GM18508 (cell line): ENCODE measurements at regions not wholly inside any gene's neighbourhood (a gene's known extent, or its start where the extent isn't known, plus 50 kb on each side); places are given as distances from the start of the nearest gene placed in this dataset.
"Not testable (repeated sequence)": the region's sequence is repeated elsewhere in the genome, so short reads cannot be mapped to it uniquely, and the experiment has no call there.

ENCODE experiments used
- ATAC-seq: cut with Tn5 transposase; IDR thresholded peaks from one replicate; pipeline ENCODE4 v1.9.1; 2021; ENCODE audit warnings: moderate number of reproducible peaks; ENCODE audit not compliant: insufficient read depth, unreplicated experiment

DNA sequence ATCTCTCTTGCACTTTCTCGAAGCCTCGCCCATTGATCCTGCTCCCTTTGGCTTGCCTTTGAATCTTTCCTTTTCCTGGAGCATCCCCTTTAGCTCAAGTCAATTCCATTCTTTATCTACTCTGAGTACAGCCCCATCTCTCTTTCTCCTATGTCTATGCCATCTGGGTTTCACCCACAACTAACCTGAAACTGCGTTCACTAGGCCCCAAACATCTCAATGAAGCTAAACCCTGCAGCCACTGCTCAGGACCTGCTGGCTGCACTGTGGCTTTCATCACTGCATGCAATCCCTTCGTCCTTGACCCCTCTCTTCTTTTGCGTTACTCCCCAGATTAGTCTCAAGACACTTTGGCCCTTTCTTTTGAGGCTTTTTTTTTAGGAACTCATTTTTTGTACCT is 81.6 kb upstream of the CYRIA start:
- ATAC-seq: no peak

DNA sequence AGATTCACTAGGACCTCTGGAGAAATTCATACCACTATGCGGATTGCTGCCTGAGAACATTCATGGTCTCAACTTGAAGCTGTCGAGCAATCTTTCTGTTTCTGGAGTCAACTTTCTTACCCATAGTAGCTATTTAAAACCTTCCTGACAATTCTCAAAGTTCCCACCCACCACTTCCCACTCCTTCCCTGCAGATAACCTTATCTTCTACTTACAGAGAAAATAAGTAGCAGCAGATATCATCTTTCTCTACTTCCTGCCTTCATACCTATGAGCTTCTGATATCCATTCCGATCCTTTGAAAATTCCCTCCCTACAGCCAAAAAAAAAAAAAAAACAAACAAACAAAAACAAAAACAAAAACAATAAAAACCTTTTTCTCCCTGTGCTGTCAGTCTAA is 81.2 kb upstream of the CYRIA start:
- no peak for ATAC-seq

DNA sequence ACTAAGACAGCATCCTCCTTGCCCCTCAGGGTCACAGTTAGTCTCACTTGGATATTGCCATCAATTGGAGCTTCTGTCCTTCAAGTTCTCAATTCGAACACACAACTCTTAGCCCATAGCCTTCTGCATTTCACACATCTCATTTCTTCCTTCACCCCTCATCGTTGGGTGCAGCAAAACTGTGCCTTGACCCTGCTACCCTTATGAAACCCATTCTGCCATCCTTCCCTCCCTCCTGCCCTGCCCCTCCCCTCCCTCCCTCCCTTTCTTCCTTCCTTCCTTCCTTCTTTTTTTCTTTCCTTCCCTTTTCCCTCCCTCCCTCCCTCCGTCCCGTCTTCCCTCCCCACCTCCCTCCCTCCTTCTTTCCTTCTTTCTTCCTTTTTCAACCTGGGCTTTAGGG is 80.7 kb upstream of the CYRIA start:
- no peak for ATAC-seq

DNA sequence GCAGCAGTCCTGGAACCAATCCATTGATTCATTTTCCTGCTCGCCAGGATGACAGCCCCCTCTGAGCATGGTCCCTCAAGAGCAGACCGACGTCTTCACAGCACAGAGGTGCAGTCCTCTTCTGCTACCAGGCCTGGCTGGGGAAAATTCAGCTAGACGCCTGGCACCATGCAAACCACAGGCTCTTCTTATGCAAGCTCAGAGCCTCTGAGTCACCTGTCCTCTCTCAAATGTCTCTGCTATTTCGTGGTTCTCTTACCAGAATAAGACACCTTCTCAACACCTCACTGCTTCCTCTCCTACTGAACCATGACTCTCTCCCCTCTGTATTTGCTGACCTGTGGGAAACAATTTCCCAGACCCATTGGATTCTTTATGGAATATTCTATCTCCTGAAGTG is 79.8 kb upstream of the CYRIA start:
- ATAC-seq: no peak

DNA sequence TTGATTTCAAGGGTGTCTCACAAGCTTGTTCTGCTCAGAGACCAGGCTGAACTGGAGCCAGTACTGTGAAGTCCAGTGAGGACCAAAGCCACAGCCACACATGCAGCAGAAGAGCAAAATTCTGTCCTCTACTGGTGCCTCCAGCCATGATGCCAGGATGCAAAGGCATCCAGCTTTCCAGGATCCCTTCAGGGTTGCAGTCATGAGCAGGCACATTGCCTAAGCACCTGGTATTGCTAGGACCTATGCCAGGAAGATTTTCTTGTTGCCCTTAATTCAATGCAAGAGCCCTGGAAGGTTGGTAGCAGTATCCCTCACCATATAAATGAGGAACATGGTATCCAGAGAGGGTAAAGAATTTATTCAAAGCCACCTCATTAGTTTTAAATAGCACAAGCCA is 78.9 kb upstream of the CYRIA start:
- ATAC-seq: no peak

DNA sequence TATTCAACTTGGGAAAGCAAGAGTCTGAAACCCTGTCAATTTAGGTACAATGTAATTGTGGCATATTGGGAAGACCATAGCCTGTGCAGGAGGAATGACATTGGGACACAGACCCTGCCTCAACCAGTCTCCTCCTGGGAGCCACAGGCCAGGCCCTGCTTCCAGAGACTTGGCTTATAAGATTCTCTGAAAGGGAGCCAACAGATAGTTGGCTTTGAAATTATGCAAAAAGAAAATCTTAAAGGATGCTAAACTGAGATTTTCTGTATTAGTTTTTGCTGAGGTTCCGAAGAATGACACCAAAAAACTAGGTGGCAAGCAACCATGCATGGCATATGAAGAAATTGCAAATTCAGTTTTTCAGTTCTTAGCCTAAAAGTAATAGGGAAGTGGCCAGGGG is 76.4 kb upstream of the CYRIA start:
- ATAC-seq: no peak

DNA sequence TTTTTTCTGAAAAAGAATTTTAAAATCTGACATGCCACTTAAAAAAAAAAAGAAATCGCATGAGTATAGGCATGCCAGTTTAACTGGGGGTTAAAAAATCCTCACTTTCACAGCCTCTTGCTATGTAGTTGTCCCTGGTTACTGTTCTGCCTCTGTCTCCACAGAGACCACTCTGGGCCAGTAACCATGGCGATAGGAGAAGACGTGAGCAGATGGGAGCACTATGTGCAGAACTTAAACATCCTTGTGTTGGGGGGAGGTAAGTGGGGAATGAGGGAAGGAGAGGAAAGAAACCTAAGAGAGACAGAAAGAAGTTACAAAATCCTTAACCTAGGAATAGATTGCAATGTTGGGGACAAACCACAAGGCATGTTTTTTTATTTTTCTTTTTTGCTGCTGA is 75.9 kb upstream of the CYRIA start:
- ATAC-seq: no peak

DNA sequence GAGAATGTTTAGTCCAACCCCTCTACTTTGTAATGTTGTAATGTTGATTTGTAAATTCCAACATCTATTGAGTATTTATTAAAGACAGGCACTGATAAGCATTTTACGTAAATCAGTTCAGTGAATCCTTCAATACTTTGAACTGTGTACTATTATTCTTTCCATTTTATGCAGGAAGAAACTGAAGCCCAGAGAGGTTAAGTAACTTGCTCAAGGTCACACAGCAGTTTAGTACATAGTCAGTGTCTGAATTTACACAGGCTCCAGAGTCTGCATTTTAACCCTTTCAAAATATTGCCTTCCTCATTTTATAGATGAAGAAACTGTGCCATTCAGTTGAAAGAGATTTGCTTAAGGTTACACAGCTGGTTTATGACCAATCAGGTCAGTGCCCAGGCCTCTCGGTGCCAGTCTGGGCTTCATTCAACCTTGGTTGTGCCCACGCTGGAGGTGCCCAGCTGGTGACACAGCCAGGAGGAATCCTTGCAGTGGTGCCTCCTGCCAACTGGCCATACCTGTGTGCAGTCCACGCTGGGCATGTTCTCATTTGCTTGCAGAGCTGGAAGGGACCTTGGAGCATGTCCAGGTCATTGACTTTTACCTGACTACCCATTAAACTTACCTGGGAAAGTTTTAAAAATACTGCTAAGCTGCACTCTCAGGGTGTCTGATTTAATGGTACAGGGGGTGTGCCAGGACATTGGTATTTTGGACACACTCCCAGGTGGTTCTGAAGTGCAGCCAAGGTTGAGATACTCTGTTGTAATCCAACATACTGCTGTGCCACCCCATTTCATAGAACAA is 74.3 kb upstream of the CYRIA start:
- ATAC-seq: no peak

DNA sequence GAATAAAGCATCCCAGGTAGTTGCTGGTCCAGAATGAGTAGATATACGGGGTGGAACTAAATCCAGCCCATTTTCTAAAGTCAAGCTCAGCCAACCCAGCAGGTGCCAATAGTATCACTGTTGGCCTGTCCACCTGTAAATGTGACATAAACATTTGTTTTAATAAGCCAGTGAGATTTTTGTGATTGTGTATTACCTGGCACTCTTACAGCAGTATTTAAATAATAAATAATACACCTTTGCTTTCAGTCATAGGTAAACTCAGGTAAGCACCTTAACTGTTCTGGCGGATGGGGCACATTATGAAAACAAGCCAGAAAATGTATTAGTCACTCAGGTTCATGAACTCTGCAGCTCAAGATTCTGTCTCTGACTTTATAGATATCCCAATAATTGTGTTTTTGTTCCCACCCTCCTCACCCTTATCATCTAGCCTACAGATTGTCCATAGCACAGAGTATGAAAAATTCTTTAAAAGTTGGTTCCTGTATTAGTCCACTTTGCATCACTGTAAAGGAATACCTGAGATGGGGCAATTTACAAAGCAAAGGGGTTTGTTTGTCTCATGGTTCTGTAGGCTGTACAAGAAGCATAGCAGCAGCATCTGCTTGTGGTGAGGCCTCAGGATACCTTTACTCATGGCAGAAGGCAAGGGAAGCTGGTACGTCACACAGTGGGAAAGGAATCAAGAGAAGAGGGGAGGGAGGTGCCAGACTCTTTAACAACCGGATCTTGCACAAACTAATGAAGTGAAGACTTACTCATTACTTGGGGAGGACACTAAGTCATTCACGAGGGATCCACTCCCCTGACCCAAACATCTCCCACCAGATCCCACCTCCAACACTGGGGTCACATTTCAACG is 73.0 kb upstream of the CYRIA start:
- ATAC-seq: no peak

DNA sequence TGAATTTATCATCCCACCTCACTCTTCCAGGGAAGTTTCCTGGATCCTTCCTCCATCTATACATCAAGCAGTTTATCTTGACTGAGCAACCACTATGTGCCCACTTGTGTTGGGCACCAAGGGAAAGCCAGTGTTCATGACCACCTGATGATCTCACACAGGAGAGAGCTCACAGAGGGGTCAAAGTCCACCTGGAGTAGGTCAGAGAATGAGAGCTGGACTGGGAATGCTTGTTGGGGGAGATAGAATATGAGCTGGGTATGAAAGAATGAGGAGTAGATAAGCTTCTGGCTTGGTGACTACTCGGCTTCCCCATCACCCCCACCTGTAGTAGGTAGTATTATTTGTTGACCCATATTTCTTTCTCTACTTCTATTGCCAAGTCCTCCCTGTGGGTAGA is 72.2 kb upstream of the CYRIA start:
- no peak for ATAC-seq

DNA sequence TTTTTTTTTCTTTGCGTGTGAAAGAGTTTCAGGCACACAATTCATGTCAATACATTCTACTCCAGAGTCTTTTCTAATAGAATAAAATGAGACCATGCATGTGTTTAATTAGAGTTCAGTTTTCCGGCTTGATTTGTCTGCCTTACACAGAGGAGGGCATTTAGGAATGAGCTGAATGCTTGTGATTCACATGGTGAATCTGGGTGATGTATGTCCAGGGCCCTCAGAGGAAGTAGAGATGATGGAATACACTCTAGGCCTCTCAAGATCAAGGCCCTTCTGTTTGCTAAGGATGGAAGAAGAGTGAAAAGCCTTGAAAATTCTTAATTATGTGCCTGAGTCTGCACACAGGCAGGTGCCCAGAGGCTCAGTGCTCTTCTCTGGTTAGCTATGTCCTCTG is 71.0 kb upstream of the CYRIA start:
- ATAC-seq: no peak

DNA sequence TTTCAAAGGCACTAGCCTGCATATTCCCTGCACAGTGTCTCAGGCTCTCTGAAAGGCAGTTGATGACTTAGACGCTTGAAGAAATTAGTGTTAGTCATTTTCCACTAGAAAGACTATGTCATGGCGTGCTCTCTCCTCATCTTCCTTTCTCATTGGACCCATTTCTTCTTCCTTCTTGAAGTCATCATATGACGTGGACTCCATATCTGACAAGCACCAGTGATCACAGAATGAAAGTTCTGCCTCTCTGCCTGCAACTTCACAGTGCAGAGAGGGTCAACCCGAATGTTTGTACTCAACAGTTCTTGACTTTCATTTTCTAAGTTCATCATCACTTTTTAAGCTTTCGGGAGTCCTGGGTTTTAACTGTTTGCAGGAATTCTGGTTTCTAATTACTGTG is 63.7 kb upstream of the CYRIA start:
- ATAC-seq: no peak

DNA sequence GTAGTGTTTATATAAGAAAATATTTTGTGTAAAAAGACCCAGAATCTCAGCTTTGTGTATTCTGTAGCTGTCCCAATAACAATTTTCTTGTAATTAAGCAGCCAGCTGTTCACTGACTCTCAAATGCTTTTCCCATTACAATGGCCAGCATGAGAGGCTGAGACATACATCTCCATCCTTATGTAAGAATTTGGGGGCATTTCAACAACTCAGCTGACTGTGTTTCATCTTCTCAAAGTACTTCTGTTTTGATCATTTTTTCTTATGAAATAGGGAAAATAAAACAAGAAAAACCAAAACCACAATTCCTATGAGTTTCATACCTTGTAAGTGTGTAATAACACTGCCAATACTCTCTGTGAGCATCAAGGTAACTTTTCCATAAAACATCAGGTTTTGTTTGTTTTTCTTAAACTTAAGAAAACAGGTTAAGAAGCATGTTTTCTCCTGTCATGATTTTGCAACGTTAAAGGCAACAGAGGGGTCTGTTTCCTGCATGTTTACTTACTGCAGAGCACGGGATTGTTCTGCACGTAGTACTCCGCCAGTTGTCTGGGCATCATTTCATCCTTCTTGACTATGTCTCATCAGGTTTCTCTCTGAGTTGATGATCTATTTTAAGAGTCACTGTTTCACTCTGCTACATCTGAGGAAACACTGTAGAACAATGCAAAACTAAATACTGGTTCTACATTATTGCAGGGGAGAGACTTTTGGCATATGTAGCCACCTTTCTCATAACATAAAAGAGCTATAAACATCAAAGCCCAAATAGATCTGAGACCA is 62.9 kb upstream of the CYRIA start:
- no peak for ATAC-seq

DNA sequence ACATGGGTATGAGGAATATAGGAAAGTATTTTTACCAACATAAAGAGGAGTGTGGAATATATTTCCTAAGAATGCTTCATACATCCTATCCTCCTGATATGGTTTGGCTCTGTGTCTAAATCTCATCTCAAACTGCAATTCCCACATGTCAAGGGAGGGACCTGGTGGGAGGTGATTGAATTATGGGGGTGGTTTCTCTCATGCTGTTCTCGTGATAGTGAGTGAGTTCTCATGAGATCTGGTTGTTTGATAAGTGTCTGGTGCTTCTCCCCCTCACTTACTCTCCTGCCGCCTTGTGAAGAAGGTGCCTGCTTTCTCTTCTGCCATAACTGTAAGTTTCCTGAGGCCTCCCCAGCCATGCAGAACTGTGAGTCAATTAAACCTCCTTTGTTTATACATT is 62.2 kb upstream of the CYRIA start:
- ATAC-seq: not testable (repeated sequence)

DNA sequence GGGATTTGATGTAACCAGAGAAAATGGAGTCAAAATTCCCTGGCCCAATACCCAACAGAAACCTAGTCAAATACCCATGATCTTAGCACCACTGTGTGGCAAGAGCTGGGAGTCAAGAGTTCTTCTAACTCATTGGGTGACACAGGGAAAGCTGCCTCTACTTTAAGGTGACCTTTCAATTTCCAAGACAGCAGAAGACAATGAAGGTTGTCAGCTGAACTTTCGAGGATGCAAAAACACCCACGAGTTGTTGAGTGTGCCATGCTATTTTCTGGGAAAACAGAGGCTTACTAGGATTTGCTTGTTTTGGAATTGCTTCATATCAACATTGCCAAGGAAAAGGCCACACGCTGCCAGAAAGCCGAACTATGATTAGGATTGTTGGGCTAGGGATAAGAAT is 61.6 kb upstream of the CYRIA start:
- no peak for ATAC-seq

DNA sequence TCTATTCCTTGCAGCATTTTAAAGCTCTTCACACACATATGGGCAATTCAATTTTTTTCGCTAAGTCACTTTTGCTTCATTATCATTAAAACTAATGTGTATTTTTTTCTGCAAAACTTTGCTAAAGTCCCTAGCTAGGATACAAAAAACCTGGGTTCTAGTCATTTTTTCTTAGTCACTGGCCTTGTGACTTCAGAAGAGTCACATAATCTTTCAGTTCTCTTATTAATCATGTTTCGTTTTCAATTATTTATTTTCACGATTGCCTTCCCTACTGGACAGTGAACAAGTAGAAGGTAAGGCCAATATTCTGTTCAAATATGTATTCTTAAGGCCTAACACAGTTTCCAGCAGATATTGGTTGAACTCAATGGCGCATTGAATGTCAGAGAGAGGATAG is 60.9 kb upstream of the CYRIA start:
- no peak for ATAC-seq

DNA sequence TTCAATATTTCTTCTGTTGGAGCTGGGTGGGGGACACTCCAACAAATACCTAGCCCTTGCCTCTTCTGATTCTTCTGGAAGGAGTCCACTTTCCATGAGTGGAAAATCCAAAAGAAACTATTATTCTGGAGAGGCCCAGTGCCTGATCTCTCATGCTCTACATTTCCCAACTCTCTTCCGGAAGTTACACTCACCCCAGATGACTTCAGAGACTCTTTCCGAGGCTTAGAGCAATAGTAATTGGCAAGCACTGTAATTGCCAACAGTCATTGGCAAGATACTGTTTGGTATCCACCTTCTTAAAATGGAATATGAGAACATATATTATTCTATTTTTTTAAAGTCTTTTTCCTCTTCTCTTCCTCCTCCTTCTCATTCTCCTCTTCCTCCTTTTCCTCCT is 60.5 kb upstream of the CYRIA start:
- ATAC-seq: no peak

DNA sequence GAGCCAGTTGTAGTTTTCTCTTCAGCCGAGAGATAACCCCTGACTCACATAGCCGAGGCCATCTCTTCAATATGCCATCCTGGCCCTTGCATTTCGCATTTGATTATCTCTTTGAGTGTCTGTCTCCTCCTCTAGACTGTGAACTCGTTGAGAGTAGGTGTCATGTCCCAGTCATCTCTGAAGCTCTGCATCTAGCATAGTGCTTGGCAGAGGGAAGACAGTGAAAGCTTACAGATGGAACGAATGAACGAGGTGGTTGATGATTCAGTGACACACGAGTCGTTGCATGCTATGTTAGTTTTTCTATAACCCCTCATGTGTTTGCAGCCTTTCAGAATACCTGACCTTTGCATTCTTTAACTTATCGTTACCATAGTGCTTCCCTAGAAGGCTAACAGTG is 59.9 kb upstream of the CYRIA start:
- no peak for ATAC-seq

DNA sequence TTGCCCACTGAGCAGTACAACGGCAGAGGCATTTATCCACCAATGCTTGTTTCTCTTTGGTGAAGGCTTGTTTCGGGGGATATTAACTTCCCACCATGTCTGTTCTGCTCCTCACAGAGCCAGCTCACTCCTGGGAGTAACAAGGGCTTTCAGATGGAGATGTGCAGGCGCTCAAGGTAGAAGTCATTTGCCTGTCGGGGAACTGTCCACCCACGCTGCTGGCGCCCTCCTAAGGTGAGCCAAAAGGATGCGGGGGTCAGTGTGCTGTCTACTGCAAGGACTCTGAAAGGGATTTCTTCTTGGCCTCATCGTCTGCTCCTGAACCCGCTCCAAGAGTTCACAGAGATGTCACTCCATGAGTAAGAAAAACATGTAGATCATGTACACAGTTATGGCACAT is 57.0 kb upstream of the CYRIA start:
- no peak for ATAC-seq

DNA sequence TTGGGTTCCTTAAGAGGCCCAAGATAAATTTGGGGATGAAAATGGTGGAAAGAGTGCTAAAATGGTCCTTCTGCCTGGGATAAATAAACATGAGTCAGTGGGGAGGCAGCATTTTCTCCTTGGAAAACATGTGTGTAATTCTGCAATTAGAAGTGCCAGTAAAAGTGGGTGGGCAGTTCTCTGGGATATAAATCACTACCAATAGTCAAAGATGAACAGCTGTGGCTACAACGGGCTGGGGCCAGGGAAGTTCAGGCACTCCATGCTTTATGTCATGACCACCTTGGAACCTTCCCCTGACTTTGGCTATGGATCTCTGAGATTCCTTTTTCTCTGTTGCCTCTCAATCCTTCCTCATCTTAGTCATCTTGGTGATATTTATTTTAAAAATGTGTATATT is 56.5 kb upstream of the CYRIA start:
- no peak for ATAC-seq

DNA sequence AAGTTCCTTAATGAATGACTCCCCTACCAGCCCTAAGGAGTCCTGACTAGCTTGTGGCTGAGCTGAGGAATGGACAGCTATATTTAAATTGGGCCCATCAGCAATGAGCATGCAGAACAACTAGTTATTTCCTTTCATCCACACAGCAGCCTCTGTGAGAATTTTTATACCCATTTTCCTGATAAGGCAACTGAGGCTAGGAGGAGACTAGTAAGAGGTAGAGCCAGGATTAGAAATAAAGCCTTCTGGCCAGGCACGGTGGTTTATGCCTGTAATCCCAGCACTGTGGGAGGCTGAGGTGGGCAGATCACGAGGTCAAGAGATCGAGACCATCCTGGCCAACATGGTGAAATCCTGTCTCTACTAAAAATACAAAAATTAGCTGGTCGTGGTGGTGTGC is 55.9 kb upstream of the CYRIA start:
- ATAC-seq: not testable (repeated sequence)
